ENCODE measurements at regions not wholly inside any gene's neighbourhood (a gene's known extent, or its start where the extent isn't known, plus 50 kb on each side); places are given as distances from the start of the nearest gene placed in this dataset.

DNA sequence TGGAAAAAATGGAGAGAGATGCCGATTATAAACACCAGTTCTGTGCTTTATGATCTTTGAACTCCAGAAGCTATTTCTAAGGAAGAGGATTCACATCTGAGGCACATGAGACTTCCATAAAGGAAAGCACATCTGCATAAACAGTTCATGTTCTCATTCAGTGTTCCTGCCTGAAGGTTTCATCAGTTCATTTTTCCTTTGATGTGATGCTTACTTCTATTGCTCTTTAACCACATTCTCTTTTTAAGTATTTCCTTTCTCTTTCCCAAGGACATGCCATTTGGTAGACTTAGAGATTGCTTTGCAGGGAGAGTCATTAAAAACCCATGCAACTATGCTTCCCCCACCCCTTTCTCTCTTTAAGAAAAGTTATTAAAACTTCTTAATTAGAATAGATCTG lies 387.0 kb upstream of the FLRT2 start:
- TF ChIP-seq, protein P1, sequence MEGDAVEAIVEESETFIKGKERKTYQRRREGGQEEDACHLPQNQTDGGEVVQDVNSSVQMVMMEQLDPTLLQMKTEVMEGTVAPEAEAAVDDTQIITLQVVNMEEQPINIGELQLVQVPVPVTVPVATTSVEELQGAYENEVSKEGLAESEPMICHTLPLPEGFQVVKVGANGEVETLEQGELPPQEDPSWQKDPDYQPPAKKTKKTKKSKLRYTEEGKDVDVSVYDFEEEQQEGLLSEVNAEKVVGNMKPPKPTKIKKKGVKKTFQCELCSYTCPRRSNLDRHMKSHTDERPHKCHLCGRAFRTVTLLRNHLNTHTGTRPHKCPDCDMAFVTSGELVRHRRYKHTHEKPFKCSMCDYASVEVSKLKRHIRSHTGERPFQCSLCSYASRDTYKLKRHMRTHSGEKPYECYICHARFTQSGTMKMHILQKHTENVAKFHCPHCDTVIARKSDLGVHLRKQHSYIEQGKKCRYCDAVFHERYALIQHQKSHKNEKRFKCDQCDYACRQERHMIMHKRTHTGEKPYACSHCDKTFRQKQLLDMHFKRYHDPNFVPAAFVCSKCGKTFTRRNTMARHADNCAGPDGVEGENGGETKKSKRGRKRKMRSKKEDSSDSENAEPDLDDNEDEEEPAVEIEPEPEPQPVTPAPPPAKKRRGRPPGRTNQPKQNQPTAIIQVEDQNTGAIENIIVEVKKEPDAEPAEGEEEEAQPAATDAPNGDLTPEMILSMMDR (IDR thresholded peaks at IDR 0.05), result no peak
- TF ChIP-seq POLR2A (IDR thresholded peaks at IDR 0.05), result no peak
